SK-N-SH treated with all-trans-retinoic acid at 6 μM for 48 hours (cell line): ENCODE measurements at regions not wholly inside any gene's neighbourhood (a gene's known extent, or its start where the extent isn't known, plus 50 kb on each side); places are given as distances from the start of the nearest gene placed in this dataset.

Experiments used
- ARNTL ChIP-seq: fragments of 450-650 bp; formaldehyde crosslinking; IDR thresholded peaks from 2 replicates; pipeline ENCODE4 v1.5.0; 2020; ENCODE audit warnings: low read depth, mild to moderate bottlenecking, moderate library complexity, borderline replicate concordance
- BACH2 ChIP-seq: fragments of 250-450 bp; sonication (Bioruptor Pico); IDR thresholded peaks from 2 replicates; pipeline ENCODE4 v1.9.0; 2021; ENCODE audit warnings: mild to moderate bottlenecking, borderline replicate concordance
- CREB5 ChIP-seq: fragments of 250-450 bp; sonication (Bioruptor Pico); IDR thresholded peaks from 2 replicates; pipeline ENCODE4 v1.5.1; 2020; ENCODE audit warnings: low read depth, mild to moderate bottlenecking, moderate library complexity
- ESRRG ChIP-seq: fragments of 250-450 bp; sonication (Bioruptor Pico); IDR thresholded peaks from 2 replicates; pipeline ENCODE4 v1.6.1; 2021; ENCODE audit warnings: mild to moderate bottlenecking
- OSR1 ChIP-seq: fragments of 250-450 bp; sonication (Bioruptor Pico); IDR thresholded peaks from 2 replicates; pipeline ENCODE4 v1.8.0; 2022; ENCODE audit warnings: moderate library complexity, mild to moderate bottlenecking, inconsistent platforms
- PATZ1 ChIP-seq: fragments of 250-450 bp; sonication (Bioruptor Pico); IDR thresholded peaks from 2 replicates; pipeline ENCODE4 v1.8.0; 2020; ENCODE audit warnings: mild to moderate bottlenecking, moderate library complexity, borderline replicate concordance
- TCF4 ChIP-seq: fragments of 250-450 bp; sonication (Bioruptor Pico); IDR thresholded peaks from 2 replicates; pipeline ENCODE4 v1.8.0; 2021; ENCODE audit warnings: mild to moderate bottlenecking, moderate library complexity, borderline replicate concordance
- TSHZ2 ChIP-seq: fragments of 250-450 bp; sonication (Bioruptor Pico); IDR thresholded peaks from 2 replicates; pipeline ENCODE4 v1.5.0; 2020; ENCODE audit warnings: mild to moderate bottlenecking, moderate library complexity
- ZFP3 ChIP-seq: fragments of 250-450 bp; sonication (Bioruptor Pico); IDR thresholded peaks from 2 replicates; pipeline ENCODE4 v1.5.0; 2020; ENCODE audit warnings: mild to moderate bottlenecking, moderate library complexity
- ZNF70 ChIP-seq: fragments of 450-650 bp; formaldehyde crosslinking; IDR thresholded peaks from 2 replicates; pipeline ENCODE4 v1.5.0; 2020; ENCODE audit warnings: mild to moderate bottlenecking, moderate library complexity

- TF ChIP-seq PATZ1 (CRISPR knock-in tag) (no peak), TSHZ2 (CRISPR knock-in tag) (no peak), ARNTL (CRISPR knock-in tag) (no peak), TCF4 (CRISPR knock-in tag) (no peak), ZFP3 (no peak), CREB5 (CRISPR knock-in tag) (no peak), BACH2 (CRISPR knock-in tag) (no peak), ESRRG (CRISPR knock-in tag) (no peak), ZNF70 (CRISPR knock-in tag) (no peak), OSR1 (CRISPR knock-in tag) (no peak)
These were observed 1210.1 kb upstream of the SPRY2 start for GRCh38 chr13:81551036-81551435.
